OCI-LY3 (cell line): ENCODE measurements at regions not wholly inside any gene's neighbourhood (a gene's known extent, or its start where the extent isn't known, plus 50 kb on each side); places are given as distances from the start of the nearest gene placed in this dataset.

Source experiments
- H2AFZ ChIP-seq: fragments of 200-600, 300-600 bp; shearing (Covaris generic); 2 replicates; pipeline ENCODE4 v1.6.0; 2014; ENCODE audit warnings: antibody characterized with exemption, low read depth, low read length
- H3K27ac ChIP-seq: fragments of 200-600, 300-600 bp; sonication (generic); 2 replicates; pipeline ENCODE4 v1.5.1; 2014; ENCODE audit warnings: mild to moderate bottlenecking, low read length, moderate library complexity, mixed read lengths
- H3K27me3 ChIP-seq: fragments of 200-600, 300-600 bp; sonication (generic); 2 replicates; pipeline ENCODE4 v1.6.1; 2014; ENCODE audit warnings: low read depth, low read length, mixed read lengths
- H3K36me3 ChIP-seq: fragments of 200-600, 300-600 bp; sonication (generic); replicated peaks from 2 replicates; pipeline ENCODE3; 2014; ENCODE audit warnings: low read depth, low read length, mixed read lengths
- H3K4me1 ChIP-seq: fragments of 300-600, 200-600 bp; sonication (generic); 2 replicates; pipeline ENCODE4 v1.6.1; 2014; ENCODE audit warnings: low read length, mixed read lengths
- H3K4me2 ChIP-seq: fragments of 200-600, 300-600 bp; sonication (generic); 2 replicates; pipeline ENCODE4 v1.6.1; 2014; ENCODE audit warnings: low read length, mixed read lengths
- H3K4me3 ChIP-seq: fragments of 300-600, 200-600 bp; sonication (generic); 2 replicates; pipeline ENCODE4 v1.5.1; 2014; ENCODE audit warnings: antibody characterized with exemption, mild to moderate bottlenecking, low read length, moderate library complexity
- H3K79me2 ChIP-seq: fragments of 300-600, 200-600 bp; shearing (Covaris generic); 2 replicates; pipeline ENCODE4 v1.6.1; 2014; ENCODE audit warnings: mild to moderate bottlenecking, low read length, mixed read lengths
- H3K9ac ChIP-seq: fragments of 300-600, 200-600 bp; shearing (Covaris generic); 2 replicates; pipeline ENCODE4 v1.6.0; 2014; ENCODE audit warnings: mild to moderate bottlenecking, low read length, moderate library complexity
- H3K9me3 ChIP-seq: fragments of 200-600, 300-600 bp; shearing (Covaris generic); 2 replicates; pipeline ENCODE4 v1.6.1; 2014; ENCODE audit warnings: low read length, mixed read lengths; ENCODE audit not compliant: insufficient read depth
- H4K20me1 ChIP-seq: fragments of 200-600, 300-600 bp; sonication (generic); 2 replicates; pipeline ENCODE4 v1.6.1; 2016; ENCODE audit warnings: low read length, mixed read lengths; ENCODE audit not compliant: insufficient read depth
- CTCF ChIP-seq: fragments of 200-600, 300-600 bp; sonication (generic); IDR thresholded peaks from 2 replicates; pipeline ENCODE4 v1.5.1; 2014; ENCODE audit warnings: antibody characterized with exemption, low read length, low read depth
- EZH2phosphoT487 ChIP-seq: fragments of 200-600 bp; shearing (Covaris generic); IDR thresholded peaks from 2 replicates; pipeline ENCODE4 v1.6.1; 2018; ENCODE audit warnings: antibody characterized with exemption, mixed run types, low read depth

GRCh38 chr13:40375489-40376171 lies 290.8 kb downstream of the FOXO1 start:
- no peaks in the 10 kb centered on the region for H4K20me1 ChIP-seq
- H3K27me3 ChIP-seq, result peaks cover 37% of the 10 kb centered on the region
- H3K27ac ChIP-seq, result no peak overlapping the region
- no peaks in the 10 kb centered on the region for H3K4me1 ChIP-seq
- H3K4me2 ChIP-seq, result no peak overlapping the region
- H2AFZ ChIP-seq, result no peak overlapping the region
- H3K9me3 ChIP-seq, result no peaks in the 10 kb centered on the region
- no peaks in the 10 kb centered on the region for H3K79me2 ChIP-seq
- no peak overlapping the region for H3K4me3 ChIP-seq
- TF ChIP-seq EZH2phosphoT487 (no peak), CTCF (no peak)
- H3K36me3 ChIP-seq, result no peaks in the 10 kb centered on the region
- no peak overlapping the region for H3K9ac ChIP-seq

GRCh38 chr13:40376296-40376849 lies 290.1 kb downstream of the FOXO1 start:
- H3K27me3 ChIP-seq, result peaks cover 37% of the 10 kb centered on the region
- H3K9me3 ChIP-seq, result no peaks in the 10 kb centered on the region
- H3K4me3 ChIP-seq, result no peak overlapping the region
- H3K27ac ChIP-seq, result no peak overlapping the region
- no peaks in the 10 kb centered on the region for H3K36me3 ChIP-seq
- TF ChIP-seq EZH2phosphoT487, result no peak
- TF ChIP-seq CTCF, result no peak
- no peak overlapping the region for H3K9ac ChIP-seq
- H3K79me2 ChIP-seq, result no peaks in the 10 kb centered on the region
- H3K4me1 ChIP-seq, result no peaks in the 10 kb centered on the region
- H4K20me1 ChIP-seq, result no peaks in the 10 kb centered on the region
- H3K4me2 ChIP-seq, result no peak overlapping the region
- no peak overlapping the region for H2AFZ ChIP-seq

GRCh38 chr13:40376867-40377535 lies 289.4 kb downstream of the FOXO1 start:
- H3K79me2 ChIP-seq, result no peaks in the 10 kb centered on the region
- no peaks in the 10 kb centered on the region for H3K4me1 ChIP-seq
- H3K9ac ChIP-seq, result no peak overlapping the region
- no peak for TF ChIP-seq CTCF
- TF ChIP-seq EZH2phosphoT487, result no peak
- H2AFZ ChIP-seq, result no peak overlapping the region
- H3K36me3 ChIP-seq, result no peaks in the 10 kb centered on the region
- H4K20me1 ChIP-seq, result no peaks in the 10 kb centered on the region
- peaks cover 37% of the 10 kb centered on the region for H3K27me3 ChIP-seq
- H3K4me2 ChIP-seq, result no peak overlapping the region
- no peak overlapping the region for H3K27ac ChIP-seq
- H3K9me3 ChIP-seq, result no peaks in the 10 kb centered on the region
- H3K4me3 ChIP-seq, result no peak overlapping the region

GRCh38 chr13:40377783-40378182 lies 288.7 kb downstream of the FOXO1 start:
- H2AFZ ChIP-seq, result no peak overlapping the region
- H3K4me1 ChIP-seq, result no peaks in the 10 kb centered on the region
- no peak overlapping the region for H3K27ac ChIP-seq
- H3K36me3 ChIP-seq, result no peaks in the 10 kb centered on the region
- H3K4me2 ChIP-seq, result no peak overlapping the region
- no peak overlapping the region for H3K9ac ChIP-seq
- no peak overlapping the region for H3K4me3 ChIP-seq
- TF ChIP-seq CTCF (no peak), EZH2phosphoT487 (no peak)
- H3K79me2 ChIP-seq, result no peaks in the 10 kb centered on the region
- no peaks in the 10 kb centered on the region for H4K20me1 ChIP-seq
- H3K27me3 ChIP-seq, result peaks cover 37% of the 10 kb centered on the region
- no peaks in the 10 kb centered on the region for H3K9me3 ChIP-seq
